CD4-positive, alpha-beta T cell treated with Interleukin-1 beta for 1 hour (primary cell): ENCODE measurements at regions not wholly inside any gene's neighbourhood (a gene's known extent, or its start where the extent isn't known, plus 50 kb on each side); places are given as distances from the start of the nearest gene placed in this dataset.
A peak's percentile ranks its signal among the peaks of the same experiment; 100 is the strongest.

Experiments used
- DNase-seq, 2 donors: peaks; one replicate each; pipeline ENCODE4 v3.0.0-alpha.2; 2020 to 2022

GRCh38 chr12:46914336-46914735 lies 88.5 kb upstream of the SLC38A4 start:
- no peak for DNase-seq

DNA sequence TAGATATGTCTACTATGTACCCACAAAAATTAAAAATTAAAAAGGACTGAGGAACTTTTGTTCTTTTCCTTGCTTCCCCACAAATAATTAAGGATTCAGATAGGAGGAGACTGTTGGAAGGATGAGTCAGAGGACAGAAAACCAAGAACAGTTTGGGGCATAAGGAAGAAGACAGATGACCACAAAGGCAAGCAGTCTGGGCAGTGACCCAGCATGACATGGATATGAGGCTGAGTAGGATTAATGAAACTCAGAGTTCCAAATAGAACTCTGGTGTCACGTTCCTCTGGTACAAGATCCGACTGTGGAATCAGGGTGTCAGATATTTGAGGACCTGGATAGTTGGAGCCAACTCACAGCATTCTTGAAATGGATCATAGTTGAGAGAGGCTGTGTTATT lies 89.3 kb upstream of the SLC38A4 start:
- no peak for DNase-seq

- DNase-seq: no peak
Measured at GRCh38 chr12:46915836-46916235, 90.0 kb upstream of the SLC38A4 start.

DNA sequence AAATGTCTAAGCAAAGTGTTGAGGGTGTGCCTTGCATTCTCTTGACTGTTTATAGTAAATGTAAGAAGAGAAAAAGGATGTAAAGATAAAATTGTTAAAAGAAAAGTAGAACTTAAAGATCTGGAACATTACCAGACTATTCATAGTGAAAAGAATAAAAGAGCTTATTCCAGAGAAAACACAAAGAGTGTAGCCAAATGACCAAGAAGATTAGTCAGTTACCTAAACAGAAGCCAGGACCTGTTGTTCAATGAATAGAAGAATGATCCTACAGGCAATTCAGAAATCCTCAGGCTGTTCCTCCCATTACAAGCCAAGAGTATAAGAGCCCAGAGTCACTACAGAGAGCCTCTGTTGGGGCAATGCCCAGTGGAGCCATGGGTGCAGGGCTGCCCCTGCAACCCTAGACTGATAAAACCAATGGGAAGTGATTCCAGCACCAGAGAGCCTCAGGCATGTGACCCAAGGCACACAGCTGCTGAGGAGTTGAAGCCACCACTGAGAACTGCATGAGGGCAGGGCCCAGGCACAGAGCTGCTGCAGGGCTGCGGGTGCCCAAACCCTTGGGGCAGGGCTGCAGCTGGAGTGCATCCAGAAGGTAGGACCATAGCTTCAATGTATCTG lies 91.1 kb upstream of the SLC38A4 start:
- DNase-seq: no peak

DNA sequence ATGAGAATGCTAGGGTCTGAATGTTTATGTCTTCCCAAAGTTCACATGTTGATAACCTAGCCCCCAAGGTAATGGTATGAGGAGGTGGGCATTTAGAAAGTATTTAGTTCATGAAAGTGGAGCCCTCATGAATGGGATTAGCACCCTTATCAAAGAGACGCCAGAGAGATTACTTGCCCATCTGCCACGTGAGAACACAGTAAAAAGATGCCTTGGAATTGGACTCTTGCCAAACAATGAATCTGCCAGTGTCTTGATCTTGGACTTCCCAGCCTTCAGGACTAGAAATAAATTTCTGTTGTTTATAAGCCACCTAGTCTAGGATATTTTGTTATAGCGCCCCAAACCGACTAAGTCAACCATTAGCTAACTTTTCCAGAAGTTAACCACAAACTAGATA lies 92.0 kb upstream of the SLC38A4 start:
- DNase-seq: no peak

DNA sequence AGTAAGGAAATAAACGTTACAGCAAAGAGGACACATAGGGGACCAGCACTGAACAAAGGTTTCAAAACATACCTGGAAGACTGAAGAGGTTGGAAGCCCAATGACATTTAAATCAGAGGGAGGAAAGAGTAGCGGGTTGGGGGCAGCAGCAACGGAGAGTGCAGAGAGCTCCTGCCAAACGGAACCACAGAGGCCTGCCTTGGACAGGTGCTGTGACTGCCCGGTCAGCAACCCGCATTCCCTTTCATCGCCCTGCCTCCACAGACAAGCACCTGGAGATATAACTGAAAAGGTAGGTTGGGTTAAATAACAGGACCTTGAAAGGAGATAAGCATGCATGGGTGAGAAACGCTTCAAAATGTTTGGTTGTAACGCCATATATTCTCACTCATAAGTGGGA lies 92.8 kb upstream of the SLC38A4 start:
- DNase-seq: no peak

- DNase-seq: no peak
Measured at GRCh38 chr12:46919666-46920400, 94.0 kb upstream of the SLC38A4 start.

GRCh38 chr12:46920499-46920898 lies 94.7 kb upstream of the SLC38A4 start:
- DNase-seq: no peak

GRCh38 chr12:46921048-46921763 lies 95.4 kb upstream of the SLC38A4 start:
- DNase-seq: no peak

DNA sequence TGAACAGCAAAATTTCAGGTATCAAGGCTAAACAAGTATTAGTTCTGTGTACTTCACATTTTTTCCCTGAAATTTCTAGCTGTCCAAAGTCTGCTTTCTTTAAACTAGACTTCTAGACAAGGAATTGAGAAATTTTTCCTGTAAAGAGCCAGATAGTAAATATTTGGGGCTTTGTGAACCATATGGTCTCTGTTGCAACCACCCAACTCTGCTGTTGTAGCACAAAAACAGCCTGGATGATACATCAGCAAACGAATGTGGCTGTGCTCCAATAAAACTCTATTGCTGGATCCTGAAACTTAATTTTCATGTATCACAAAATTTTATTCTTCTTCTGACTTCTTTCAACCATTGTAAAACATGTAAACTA lies 96.0 kb upstream of the SLC38A4 start:
- no peak for DNase-seq

- DNase-seq: no peak
Measured at GRCh38 chr12:46926526-46926925, 100.7 kb upstream of the SLC38A4 start.

GRCh38 chr12:46930101-46930500 lies 104.3 kb upstream of the SLC38A4 start:
- no peak for DNase-seq

DNA sequence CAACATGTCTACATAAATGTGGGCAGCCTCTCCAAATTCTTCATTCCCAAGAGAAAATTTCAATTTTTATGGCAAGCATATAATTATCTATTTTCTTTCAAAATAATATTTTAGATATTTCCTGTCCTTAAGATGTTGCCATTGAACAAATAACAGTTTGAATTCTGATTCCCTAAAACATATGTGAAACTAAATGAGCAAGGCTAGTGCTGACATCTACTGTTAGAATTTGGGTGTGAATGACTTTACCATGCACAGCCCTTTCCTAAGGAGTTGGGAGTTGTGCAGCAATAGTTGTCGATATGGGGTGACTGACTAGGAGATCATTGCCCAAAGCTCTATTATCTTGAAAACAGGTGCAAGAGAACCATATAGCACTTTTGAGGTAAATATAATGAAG lies 108.2 kb upstream of the SLC38A4 start:
- peak in 1 of 2 donors; percentile 13 for DNase-seq

DNA sequence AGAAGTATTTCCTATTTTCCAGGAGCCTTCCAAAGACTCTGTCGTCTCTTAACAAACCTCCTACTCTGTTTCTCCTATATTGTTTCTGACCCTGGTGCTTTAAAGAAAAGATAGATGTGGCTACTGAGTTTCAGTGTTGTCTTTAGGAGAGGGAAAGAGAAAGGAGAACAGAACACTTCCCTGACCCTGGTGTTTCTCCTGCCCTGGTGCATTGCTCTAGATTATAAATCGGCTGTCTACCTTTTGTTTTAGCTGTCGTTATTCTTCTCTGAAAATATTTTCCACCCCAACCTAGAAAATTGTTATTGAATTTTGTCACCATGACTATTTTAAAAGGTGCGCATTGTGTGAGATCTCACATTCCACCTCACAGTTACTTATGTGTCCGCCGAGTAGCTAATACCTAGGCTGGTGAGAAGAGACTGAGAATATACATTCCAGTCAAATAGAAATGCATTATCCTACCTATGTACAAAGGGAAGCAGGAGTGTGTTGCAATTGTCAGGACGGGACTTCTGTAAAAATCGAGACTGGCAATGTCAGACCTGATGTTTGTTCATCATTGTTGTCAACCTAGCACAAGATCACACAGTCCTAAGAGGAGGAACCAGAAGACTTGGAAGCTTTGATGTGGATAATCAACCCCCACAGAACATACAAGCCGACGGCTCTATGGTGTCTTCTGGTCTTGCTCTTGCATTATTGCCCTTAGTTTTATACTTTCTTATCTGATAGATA lies 108.7 kb upstream of the SLC38A4 start:
- no peak for DNase-seq

GRCh38 chr12:46935271-46935847 lies 109.6 kb upstream of the SLC38A4 start:
- DNase-seq: no peak

- DNase-seq: no peak
Measured at GRCh38 chr12:46936042-46936441, 110.2 kb upstream of the SLC38A4 start.

- no peak for DNase-seq
Measured at GRCh38 chr12:46938071-46938678, 112.4 kb upstream of the SLC38A4 start.

DNA sequence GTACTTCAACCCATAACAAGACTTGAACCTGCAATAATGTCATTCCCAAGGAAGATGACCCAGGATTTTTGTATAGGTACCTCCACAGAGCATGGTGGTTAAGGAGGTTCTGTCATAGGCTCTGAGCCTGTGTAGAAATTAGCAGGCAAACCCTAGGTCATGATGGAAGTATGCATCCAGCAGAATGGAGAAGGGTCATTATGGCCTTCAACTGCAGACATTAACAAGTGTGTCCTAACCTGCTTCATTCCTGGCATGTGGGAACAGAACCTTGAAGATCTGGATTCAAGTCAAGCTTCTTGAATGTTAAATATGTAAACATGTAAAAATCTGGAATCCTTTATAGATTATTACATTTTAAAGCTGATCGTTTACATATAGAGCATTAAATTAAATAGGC lies 116.2 kb upstream of the SLC38A4 start:
- no peak for DNase-seq

DNA sequence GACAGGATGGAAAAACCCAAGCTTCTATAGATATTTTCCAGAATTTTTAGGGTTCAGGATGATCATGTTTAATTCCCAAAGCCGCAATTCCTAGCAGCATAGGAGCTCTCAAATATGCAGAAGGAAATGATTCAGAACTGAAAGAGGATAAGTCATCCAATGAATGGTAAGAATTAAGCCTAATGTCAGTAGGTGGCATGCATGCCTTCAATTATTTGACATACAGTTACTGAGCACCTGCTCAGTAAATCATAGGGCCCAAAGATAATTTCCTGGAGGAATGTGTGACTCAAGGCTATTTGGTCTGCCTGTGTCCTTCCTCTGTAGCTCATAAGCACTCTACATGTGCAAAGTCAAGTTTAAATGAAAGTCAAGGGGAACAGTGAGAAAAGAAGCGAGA lies 116.8 kb upstream of the SLC38A4 start:
- DNase-seq: no peak

GRCh38 chr12:46944088-46944487 lies 118.3 kb upstream of the SLC38A4 start:
- DNase-seq: no peak

DNA sequence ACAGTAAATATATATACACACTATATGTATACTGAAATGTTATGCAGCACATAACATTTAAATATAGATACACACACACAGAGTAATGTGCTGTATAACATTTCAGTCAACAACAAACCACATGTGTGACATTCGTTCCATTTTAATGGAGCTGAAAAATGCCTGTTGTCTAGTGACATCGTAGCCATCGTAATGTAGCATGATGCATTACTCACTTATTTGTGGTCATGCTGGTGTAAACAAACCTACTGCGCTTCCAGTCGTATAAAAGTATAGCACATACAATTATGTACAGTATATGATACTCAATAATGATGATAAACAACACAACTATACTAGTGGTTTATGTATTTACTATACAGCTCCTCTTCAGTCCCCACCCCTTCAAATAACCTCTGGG lies 119.0 kb upstream of the SLC38A4 start:
- no peak for DNase-seq

DNA sequence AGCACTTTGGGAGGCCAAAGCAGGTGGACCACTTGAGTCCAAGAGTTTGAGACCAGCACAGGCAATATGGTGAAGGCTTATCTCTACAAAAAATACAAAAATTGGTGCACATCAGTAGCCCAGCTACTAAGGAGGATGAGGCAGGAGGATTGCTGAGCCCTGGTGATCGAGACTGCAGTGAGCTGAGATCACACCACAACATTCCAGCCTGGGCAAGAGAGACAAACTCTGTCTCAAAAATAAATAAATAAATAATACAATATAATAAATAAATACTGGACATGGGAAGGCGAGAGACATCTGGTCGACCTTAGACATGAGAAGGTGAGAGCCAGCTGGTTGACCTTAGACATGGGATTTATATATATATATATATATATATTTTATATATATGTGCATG lies 119.8 kb upstream of the SLC38A4 start:
- DNase-seq: no peak

GRCh38 chr12:46946137-46946536 lies 120.3 kb upstream of the SLC38A4 start:
- no peak for DNase-seq
